CD14-positive monocyte (primary cell): ENCODE measurements at regions not wholly inside any gene's neighbourhood (a gene's known extent, or its start where the extent isn't known, plus 50 kb on each side); places are given as distances from the start of the nearest gene placed in this dataset.

Experiments
- DNase-seq, 3 donors: peaks; one replicate each; pipeline ENCODE4 v3.0.0-alpha.2; 2011 to 2022
- H2AFZ ChIP-seq: 2 replicates; pipeline ENCODE4 v1.6.0; 2012; ENCODE audit warnings: mild to moderate bottlenecking, low read depth, low read length, inconsistent platforms; ENCODE audit not compliant: insufficient read depth, poor library complexity, severe bottlenecking
- H3K27ac ChIP-seq, 2 donors: 1 replicate in 1 of 2; 2 replicates in 1 of 2; pipeline ENCODE4 v1.5.1; 2012 to 2013; ENCODE audit warnings: low read length in 2 of 2, control low read depth in 1 of 2, inconsistent platforms in 1 of 2, low read depth in 1 of 2, mild to moderate bottlenecking in 1 of 2
- H3K27me3 ChIP-seq, 2 donors: one replicate each; pipeline versions ENCODE4 v1.6.0 to v1.6.1; 2011 to 2013; ENCODE audit warnings: low read length in 2 of 2; ENCODE audit not compliant: control insufficient read depth in 2 of 2, insufficient read depth in 2 of 2
- H3K36me3 ChIP-seq, 2 donors: replicated peaks in 1 of 2; 1 replicate in 1 of 2; 2 replicates in 1 of 2; pipeline versions ENCODE4 v1.5.1 to v1.6.1; 2012 to 2013; ENCODE audit warnings: low read length in 2 of 2, control low read depth in 1 of 2, inconsistent platforms in 1 of 2, mild to moderate bottlenecking in 1 of 2; ENCODE audit not compliant: insufficient read depth in 2 of 2, control insufficient read depth in 1 of 2
- H3K4me1 ChIP-seq, 2 donors: 1 replicate in 1 of 2; 2 replicates in 1 of 2; pipeline versions ENCODE4 v1.5.1 to v1.6.1; 2012 to 2013; ENCODE audit warnings: low read length in 2 of 2, control low read depth in 1 of 2, inconsistent platforms in 1 of 2, mild to moderate bottlenecking in 1 of 2, moderate library complexity in 1 of 2; ENCODE audit not compliant: insufficient read depth in 2 of 2, control insufficient read depth in 1 of 2
- H3K4me2 ChIP-seq: replicated peaks from 2 replicates; pipeline ENCODE3; 2012; ENCODE audit warnings: low read length, moderate library complexity, mild to moderate bottlenecking; ENCODE audit not compliant: poor library complexity, severe bottlenecking; ENCODE audit errors: extremely low read depth
- H3K4me3 ChIP-seq, 3 experiments: fragments of 200-600 bp in 1 of 3; sonication (generic) in 1 of 3; replicated peaks in 1 of 3; 1 replicate in 2 of 3; 2 replicates in 1 of 3; pipeline ENCODE4 v1.5.1; 2011 to 2013; ENCODE audit warnings: low read length in 3 of 3, mild to moderate bottlenecking in 3 of 3, control low read depth in 2 of 3, low read depth in 2 of 3, inconsistent platforms in 1 of 3, moderate library complexity in 1 of 3
- H3K79me2 ChIP-seq: 2 replicates; pipeline ENCODE4 v1.6.0; 2012; ENCODE audit warnings: mild to moderate bottlenecking, control low read depth, inconsistent platforms, low read length, moderate library complexity; ENCODE audit not compliant: insufficient read depth
- H3K9ac ChIP-seq: 2 replicates; pipeline ENCODE4 v1.6.0; 2017; ENCODE audit warnings: low read length, mild to moderate bottlenecking; ENCODE audit not compliant: insufficient read depth, poor library complexity, severe bottlenecking
- H3K9me3 ChIP-seq, 2 donors: replicated peaks in 1 of 2; 1 replicate in 1 of 2; 2 replicates in 1 of 2; pipeline versions ENCODE4 v1.5.1 to v1.6.1; 2012 to 2013; ENCODE audit warnings: low read length in 2 of 2, control low read depth in 1 of 2; ENCODE audit not compliant: control insufficient read depth in 1 of 2, insufficient read depth in 1 of 2
- H4K20me1 ChIP-seq: 2 replicates; pipeline ENCODE4 v1.6.0; 2012; ENCODE audit warnings: mild to moderate bottlenecking, low read length, control low read depth, moderate library complexity; ENCODE audit not compliant: insufficient read depth
- H3K27ac Mint-ChIP-seq, 7 donors: one replicate each; pipeline ENCODE4 v1.8.0; 2020; ENCODE audit warnings: mild to moderate bottlenecking in 7 of 7, mixed read lengths in 7 of 7, moderate library complexity in 6 of 7, inconsistent platforms in 2 of 7
- H3K27me3 Mint-ChIP-seq, 3 donors: one replicate each; pipeline ENCODE4 v1.8.0; 2021 to 2022; ENCODE audit warnings: low read depth in 3 of 3, mild to moderate bottlenecking in 3 of 3, mixed read lengths in 3 of 3, moderate library complexity in 3 of 3, inconsistent platforms in 1 of 3
- H3K36me3 Mint-ChIP-seq, 2 donors: one replicate each; pipeline ENCODE4 v1.8.0; 2020; ENCODE audit warnings: mixed read lengths in 2 of 2, inconsistent platforms in 1 of 2, mild to moderate bottlenecking in 1 of 2
- H3K4me1 Mint-ChIP-seq: one replicate; pipeline ENCODE4 v1.8.0; 2020; ENCODE audit warnings: mild to moderate bottlenecking, mixed read lengths
- H3K4me3 Mint-ChIP-seq, 2 donors: one replicate each; pipeline ENCODE4 v1.8.0; 2020; ENCODE audit warnings: mild to moderate bottlenecking in 2 of 2, mixed read lengths in 2 of 2, moderate library complexity in 1 of 2
- H3K9me3 Mint-ChIP-seq, 7 donors: one replicate each; pipeline ENCODE4 v1.8.0; 2020 to 2022; ENCODE audit warnings: mixed read lengths in 7 of 7, mild to moderate bottlenecking in 6 of 7, moderate library complexity in 6 of 7, inconsistent platforms in 2 of 7
- WGBS: methylation state at CpG from one replicate; pipeline ENCODE4 v1.1.5; 2013; ENCODE audit warnings: missing lambda C conversion rate; ENCODE audit not compliant: insufficient coverage; 5-methylcytosine and 5-hydroxymethylcytosine counted together
- intact Hi-C, 2 donors: fragments of 100-400 bp; cut with micrococcal nuclease; formaldehyde crosslinking; loops; one replicate each; pipeline versions ENCODE4 v1.15.0 to v1.15.1; 2023
- TF ChIP-seq, protein P1 (sequence below): fragments of 200-600 bp; IDR thresholded peaks from one replicate; pipeline ENCODE4 v1.8.0; 2022; ENCODE audit warnings: antibody characterized with exemption, mild to moderate bottlenecking

DNA sequence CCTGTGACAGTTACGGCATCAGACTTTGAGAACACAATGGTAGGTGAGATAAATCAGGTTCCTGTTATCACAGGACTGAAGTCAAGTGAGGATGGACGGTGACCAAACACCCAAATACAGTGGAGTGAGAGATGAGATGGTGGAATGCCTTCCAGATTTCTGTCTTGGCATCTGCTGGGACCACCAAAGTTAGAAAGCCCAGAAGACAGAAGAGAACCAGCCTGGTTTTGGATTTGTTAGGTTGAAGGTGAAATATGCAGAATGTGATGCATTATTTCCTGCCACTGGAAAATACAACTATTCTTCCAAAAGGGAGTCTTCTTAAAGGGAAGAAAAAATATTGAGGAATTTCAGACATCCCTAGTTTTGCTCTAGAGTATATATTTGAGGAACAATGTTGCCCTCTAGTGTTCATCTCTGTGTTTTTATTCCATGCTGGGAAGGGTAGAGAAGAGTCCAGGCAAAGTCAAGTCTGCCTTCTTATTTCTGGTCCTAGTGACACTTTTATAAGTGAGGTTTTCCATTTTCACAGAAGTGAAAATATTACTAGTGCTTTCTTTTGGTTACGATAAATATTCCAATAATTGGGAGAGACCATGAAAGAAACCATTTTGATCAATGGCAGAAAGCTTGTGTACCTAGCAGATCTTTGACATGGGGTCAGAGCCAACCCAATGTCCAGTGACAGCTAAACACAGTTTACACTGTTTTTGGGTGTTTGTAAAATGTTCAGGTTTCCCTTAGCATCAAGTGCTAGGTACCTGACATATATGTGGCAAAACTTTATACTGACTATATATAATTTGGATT, 142.3 kb upstream of the ANKH start:
- WGBS, result 0% methylated on average over 1 of the region's 3 CpGs
- Histone ChIP-seq H3K4me3 (no peak overlapping the region), H3K9ac (no peak overlapping the region), H3K79me2 (no peaks in the 10 kb centered on the region), H3K27me3 (peaks cover 0 to 2% of the 10 kb centered on the region in 2 donors), H2AFZ (no peak overlapping the region), H3K36me3 (no peaks in the 10 kb centered on the region), H4K20me1 (no peaks in the 10 kb centered on the region), H3K4me2 (no peak overlapping the region), H3K4me1 (no peaks in the 10 kb centered on the region), H3K27ac (no peak overlapping the region), H3K9me3 (no peaks in the 10 kb centered on the region)
- no peaks in the 10 kb centered on the region for H3K36me3 Mint-ChIP-seq
- no peak overlapping the region for H3K27ac Mint-ChIP-seq
- intact Hi-C loops, result loop anchor here in 1 of 2 donors (5.0 to 10.0 kb wide), 2 partner anchors 327 to 659 kb away; no protein-coding TSS in a partner anchor
- H3K4me3 Mint-ChIP-seq, result no peak overlapping the region
- H3K9me3 Mint-ChIP-seq, result peaks cover 0 to 9% (median 3%) of the 10 kb centered on the region in 7 donors
- DNase-seq, result peak in 2 of 3 donors; percentile 23 to 38
- H3K4me1 Mint-ChIP-seq, result no peaks in the 10 kb centered on the region
- peaks cover 4 to 13% (median 7%) of the 10 kb centered on the region in 3 donors for H3K27me3 Mint-ChIP-seq
- TF ChIP-seq, protein P1, sequence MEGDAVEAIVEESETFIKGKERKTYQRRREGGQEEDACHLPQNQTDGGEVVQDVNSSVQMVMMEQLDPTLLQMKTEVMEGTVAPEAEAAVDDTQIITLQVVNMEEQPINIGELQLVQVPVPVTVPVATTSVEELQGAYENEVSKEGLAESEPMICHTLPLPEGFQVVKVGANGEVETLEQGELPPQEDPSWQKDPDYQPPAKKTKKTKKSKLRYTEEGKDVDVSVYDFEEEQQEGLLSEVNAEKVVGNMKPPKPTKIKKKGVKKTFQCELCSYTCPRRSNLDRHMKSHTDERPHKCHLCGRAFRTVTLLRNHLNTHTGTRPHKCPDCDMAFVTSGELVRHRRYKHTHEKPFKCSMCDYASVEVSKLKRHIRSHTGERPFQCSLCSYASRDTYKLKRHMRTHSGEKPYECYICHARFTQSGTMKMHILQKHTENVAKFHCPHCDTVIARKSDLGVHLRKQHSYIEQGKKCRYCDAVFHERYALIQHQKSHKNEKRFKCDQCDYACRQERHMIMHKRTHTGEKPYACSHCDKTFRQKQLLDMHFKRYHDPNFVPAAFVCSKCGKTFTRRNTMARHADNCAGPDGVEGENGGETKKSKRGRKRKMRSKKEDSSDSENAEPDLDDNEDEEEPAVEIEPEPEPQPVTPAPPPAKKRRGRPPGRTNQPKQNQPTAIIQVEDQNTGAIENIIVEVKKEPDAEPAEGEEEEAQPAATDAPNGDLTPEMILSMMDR, result peak; percentile 88

DNA sequence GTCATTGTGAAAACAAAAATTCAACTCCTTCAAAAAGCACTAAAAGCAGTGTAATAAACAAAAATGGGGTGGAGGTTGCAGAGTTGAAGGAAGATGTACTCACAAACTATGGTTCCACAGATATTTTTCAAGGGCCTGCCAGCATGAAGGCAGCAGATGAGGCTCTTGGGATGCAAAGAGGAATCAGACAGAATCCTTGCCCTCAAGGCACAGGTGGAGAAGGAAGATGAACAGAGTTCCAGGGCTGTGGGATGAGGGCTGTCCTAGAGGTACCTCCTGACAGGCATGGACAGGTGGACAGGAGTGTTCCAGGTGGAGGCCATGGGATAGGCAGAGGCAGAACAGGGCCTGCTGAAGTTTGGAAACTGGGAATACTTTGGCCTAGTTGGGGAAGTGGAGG, 140.5 kb upstream of the ANKH start:
- peaks cover 4 to 10% (median 8%) of the 10 kb centered on the region in 3 donors for H3K27me3 Mint-ChIP-seq
- H3K9ac ChIP-seq, result no peak overlapping the region
- no peaks in the 10 kb centered on the region for H3K79me2 ChIP-seq
- H3K4me2 ChIP-seq, result no peak overlapping the region
- intact Hi-C loops, result loop anchor here in 1 of 2 donors (5.0 to 10.0 kb wide), 2 partner anchors 325 to 657 kb away; no protein-coding TSS in a partner anchor
- H3K4me1 ChIP-seq, result no peaks in the 10 kb centered on the region
- peaks cover 0 to 1% (median 0%) of the 10 kb centered on the region in 7 donors for H3K9me3 Mint-ChIP-seq
- TF ChIP-seq, protein P1, result no peak
- H3K4me3 ChIP-seq, result no peak overlapping the region
- no peaks in the 10 kb centered on the region for H3K36me3 ChIP-seq
- no peak overlapping the region for H3K27ac ChIP-seq
- no peak for DNase-seq
- H2AFZ ChIP-seq, result no peak overlapping the region
- H3K4me1 Mint-ChIP-seq, result no peaks in the 10 kb centered on the region
- H3K9me3 ChIP-seq, result no peaks in the 10 kb centered on the region
- H3K4me3 Mint-ChIP-seq, result no peak overlapping the region
- H4K20me1 ChIP-seq, result no peaks in the 10 kb centered on the region
- H3K36me3 Mint-ChIP-seq, result no peaks in the 10 kb centered on the region
- no peak overlapping the region for H3K27ac Mint-ChIP-seq
- H3K27me3 ChIP-seq, result peaks cover 0 to 2% of the 10 kb centered on the region in 2 donors
